ENCODE measurements at regions not wholly inside any gene's neighbourhood (a gene's known extent, or its start where the extent isn't known, plus 50 kb on each side); places are given as distances from the start of the nearest gene placed in this dataset.
A peak's percentile ranks its signal among the peaks of the same experiment; 100 is the strongest.

DNA sequence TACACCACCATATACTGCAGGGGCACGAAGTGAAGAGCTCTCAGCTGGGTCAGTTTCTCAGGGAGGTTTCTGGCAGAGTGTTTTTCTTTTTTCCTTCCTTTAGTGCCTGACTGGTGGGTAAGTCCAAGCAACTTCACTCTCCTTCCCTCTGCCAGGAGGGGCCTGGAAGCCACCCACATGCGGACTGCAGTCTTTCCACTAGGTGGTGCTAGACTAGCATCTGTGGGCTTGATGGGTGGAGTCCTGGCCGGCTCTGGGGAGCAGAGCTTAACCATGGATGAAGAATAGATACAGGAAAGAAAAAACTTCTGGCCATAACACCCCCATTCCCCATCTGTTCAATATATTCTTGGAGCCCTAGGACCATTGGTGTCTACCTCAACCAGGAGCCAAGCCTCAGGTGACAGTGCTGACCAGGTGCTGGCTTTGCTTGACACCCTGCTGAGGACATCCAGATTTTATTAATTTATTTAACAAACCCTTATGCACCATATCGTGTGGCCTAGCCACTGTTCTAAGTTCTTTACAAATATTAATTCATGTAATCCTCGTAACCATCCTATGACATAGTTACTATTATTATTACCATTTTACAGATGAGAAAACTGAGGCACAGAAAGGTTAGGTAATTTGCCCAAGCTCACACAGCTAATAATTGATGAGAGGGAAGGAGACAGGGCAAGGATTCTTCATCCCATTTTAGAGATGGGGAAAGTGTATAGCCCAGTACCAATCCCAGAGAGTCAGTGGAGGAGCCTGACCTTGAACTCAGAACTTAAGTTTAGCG lies 126.7 kb upstream of the CSF3R start:
- TF ChIP-seq CTCF (IDR thresholded peaks at IDR 0.05) = peak; percentile 37 to 57
- H3K4me3 ChIP-seq = no peak overlapping the region
- H3K4me1 ChIP-seq = no peaks in the 10 kb centered on the region
- H3K36me3 ChIP-seq = no peaks in the 10 kb centered on the region
- peak in 3 of 4 donors; percentile 17 to 41 (median 40) for DNase-seq
- peak; percentile 82 for ATAC-seq
- no peak overlapping the region for H3K27ac ChIP-seq
- intact Hi-C loops (cut with DNase I) = no loop called here
- H3K27me3 ChIP-seq = peaks cover 0 to 37% of the 10 kb centered on the region in 2 donors
- no peaks in the 10 kb centered on the region for H3K9me3 ChIP-seq

DNA sequence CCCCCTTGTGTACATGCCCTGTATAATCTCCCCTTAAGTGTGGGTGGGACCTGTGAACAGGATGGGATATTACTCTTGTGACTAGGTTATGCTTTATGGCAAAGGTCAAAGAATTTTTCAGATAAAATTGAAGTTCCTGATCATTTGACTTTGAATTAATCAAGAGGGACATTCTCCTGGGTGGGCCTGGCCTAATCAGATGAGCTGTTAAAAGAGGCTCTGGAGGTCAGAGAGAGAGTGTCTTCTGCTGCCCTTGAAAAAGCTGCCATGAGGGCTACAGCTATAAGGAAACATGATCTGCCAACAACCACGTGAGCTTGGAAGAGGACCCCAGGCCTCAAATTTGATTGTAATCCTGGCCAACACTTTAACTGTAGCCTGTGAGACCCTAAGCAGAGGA lies 125.6 kb upstream of the CSF3R start:
- TF ChIP-seq CTCF (IDR thresholded peaks at IDR 0.05) = no peak
- DNase-seq = no peak
- Histone ChIP-seq H3K27ac (no peak overlapping the region), H3K4me3 (no peak overlapping the region), H3K27me3 (peaks cover 0 to 38% of the 10 kb centered on the region in 2 donors), H3K9me3 (no peaks in the 10 kb centered on the region), H3K4me1 (no peaks in the 10 kb centered on the region), H3K36me3 (no peaks in the 10 kb centered on the region)
- ATAC-seq = no peak
- intact Hi-C loops (cut with DNase I) = no loop called here

- no peak for DNase-seq
- no peaks in the 10 kb centered on the region for H3K9me3 ChIP-seq
- ATAC-seq = no peak
- H3K36me3 ChIP-seq = no peaks in the 10 kb centered on the region
- no peaks in the 10 kb centered on the region for H3K4me1 ChIP-seq
- no peak overlapping the region for H3K27ac ChIP-seq
- TF ChIP-seq CTCF (IDR thresholded peaks at IDR 0.05) = no peak
- no peak overlapping the region for H3K4me3 ChIP-seq
- peaks cover 0 to 31% of the 10 kb centered on the region in 2 donors for H3K27me3 ChIP-seq
- intact Hi-C loops (cut with DNase I) = no loop called here
Measured at GRCh38 chr1:36607263-36607651, 124.5 kb upstream of the CSF3R start.

- ATAC-seq (no peak), DNase-seq (no peak)
- H3K27me3 ChIP-seq = peaks cover 0 to 25% of the 10 kb centered on the region in 2 donors
- TF ChIP-seq CTCF (IDR thresholded peaks at IDR 0.05) = no peak
- intact Hi-C loops (cut with DNase I) = no loop called here
- no peaks in the 10 kb centered on the region for H3K4me1 ChIP-seq
- H3K4me3 ChIP-seq = no peak overlapping the region
- no peaks in the 10 kb centered on the region for H3K36me3 ChIP-seq
- no peak overlapping the region for H3K27ac ChIP-seq
- H3K9me3 ChIP-seq = no peaks in the 10 kb centered on the region
Measured at GRCh38 chr1:36606641-36607262, 124.0 kb upstream of the CSF3R start.

GRCh38 chr1:36605942-36606640 lies 123.4 kb upstream of the CSF3R start:
- intact Hi-C loops (cut with DNase I) = no loop called here
- ATAC-seq = no peak
- H3K9me3 ChIP-seq = no peaks in the 10 kb centered on the region
- H3K4me3 ChIP-seq = no peak overlapping the region
- no peak overlapping the region for H3K27ac ChIP-seq
- H3K36me3 ChIP-seq = no peaks in the 10 kb centered on the region
- no peaks in the 10 kb centered on the region for H3K4me1 ChIP-seq
- no peak for DNase-seq
- peaks cover 0 to 25% of the 10 kb centered on the region in 2 donors for H3K27me3 ChIP-seq
- no peak for TF ChIP-seq CTCF (IDR thresholded peaks at IDR 0.05)

Data from left lung (tissue), 4 donors.